ENCODE measurements at regions not wholly inside any gene's neighbourhood (a gene's known extent, or its start where the extent isn't known, plus 50 kb on each side); places are given as distances from the start of the nearest gene placed in this dataset.

DNA sequence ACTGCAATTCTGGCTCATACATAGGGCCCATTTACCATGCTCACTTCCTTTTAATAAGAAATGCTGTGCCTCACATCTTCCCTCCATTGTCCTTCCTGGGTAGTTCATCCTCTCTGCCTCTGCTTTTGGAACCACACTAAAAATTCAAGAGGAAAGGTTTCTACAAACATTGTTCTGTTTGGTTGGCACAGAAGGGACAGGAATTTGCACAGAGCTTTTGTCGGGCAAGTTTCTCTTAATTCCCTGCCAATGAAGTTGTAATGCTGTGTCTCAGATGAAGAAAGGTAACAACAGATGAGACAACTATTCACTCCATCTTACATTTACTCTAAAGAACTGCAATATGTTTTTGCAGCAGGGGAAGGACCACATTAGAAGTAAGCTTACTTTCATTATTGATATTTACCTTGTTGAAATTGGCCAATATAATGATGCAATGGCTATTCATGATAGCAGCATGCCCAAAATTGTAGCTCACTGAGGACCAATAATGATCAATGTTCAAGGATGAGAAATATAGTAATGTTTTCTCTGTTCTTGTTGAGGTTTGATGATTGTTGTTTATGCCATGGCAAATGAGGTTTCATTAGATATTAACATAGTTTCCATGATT, 82.5 kb upstream of the HMHB1 start:
- Mint-ChIP-seq H3K4me3 (no peak overlapping the region), H3K36me3 (peaks cover 3% of the 10 kb centered on the region), H3K27ac (no peak overlapping the region), H3K27me3 (ENCODE audit: insufficient read depth, low read depth) (peaks cover 3% of the 10 kb centered on the region), H3K9me3 (peaks cover 12% of the 10 kb centered on the region), H3K4me1 (no peaks in the 10 kb centered on the region)
- no peaks in the 10 kb centered on the region for H3K9me3 ChIP-seq (ENCODE audit: low read depth)
- no peaks in the 10 kb centered on the region for H3K4me1 ChIP-seq
- TF ChIP-seq EZH2 (IDR thresholded peaks at IDR 0.05): no peak
- no peak for TF ChIP-seq CTCF (IDR thresholded peaks at IDR 0.05)
- TF ChIP-seq EZH2phosphoT487 (IDR thresholded peaks at IDR 0.05): no peak
- H3K27me3 ChIP-seq: no peaks in the 10 kb centered on the region
- H2AFZ ChIP-seq (replicated peaks): no peak overlapping the region
- no peaks in the 10 kb centered on the region for H3K79me2 ChIP-seq (ENCODE audit: low read depth)
- H3K36me3 ChIP-seq: no peaks in the 10 kb centered on the region
- H3F3A ChIP-seq (ENCODE audit: low read depth): no peaks in the 10 kb centered on the region
- no peak overlapping the region for H3K9ac ChIP-seq
- DNase-seq (ENCODE audit: low spot score): no peak
- H4K20me1 ChIP-seq (ENCODE audit: low read depth): no peaks in the 10 kb centered on the region
- H3K4me2 ChIP-seq: no peak overlapping the region
- no peak overlapping the region for H3K4me3 ChIP-seq
- no peak overlapping the region for H3K27ac ChIP-seq

DNA sequence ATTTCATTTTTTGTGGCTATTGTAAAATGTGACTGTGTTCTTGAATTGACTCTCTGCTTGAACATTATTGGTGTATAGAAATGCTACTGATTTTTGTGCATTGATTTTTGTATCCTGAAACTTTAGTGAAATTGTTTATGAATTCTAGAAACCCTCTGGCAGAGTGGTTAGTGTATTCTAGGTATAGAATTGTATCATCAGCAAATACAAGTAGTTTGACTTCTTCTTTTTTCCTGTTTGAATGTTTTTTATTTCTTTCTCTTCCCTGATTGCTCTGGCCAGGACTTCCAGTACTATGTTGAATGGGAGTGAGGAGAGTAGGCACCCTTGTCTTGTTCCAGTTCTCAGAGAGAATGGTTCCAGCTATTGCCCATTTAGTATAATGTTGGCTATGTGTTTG, 88.8 kb upstream of the HMHB1 start:
- no peaks in the 10 kb centered on the region for H3K27me3 ChIP-seq
- no peak overlapping the region for H3K27ac Mint-ChIP-seq
- no peak overlapping the region for H3K4me2 ChIP-seq
- peaks cover 14% of the 10 kb centered on the region for H3K9me3 Mint-ChIP-seq
- no peaks in the 10 kb centered on the region for H3F3A ChIP-seq (ENCODE audit: low read depth)
- DNase-seq (ENCODE audit: low spot score): no peak
- no peaks in the 10 kb centered on the region for H3K9me3 ChIP-seq (ENCODE audit: low read depth)
- no peak overlapping the region for H3K4me3 Mint-ChIP-seq
- no peaks in the 10 kb centered on the region for H3K4me1 ChIP-seq
- peaks cover 3% of the 10 kb centered on the region for H3K36me3 Mint-ChIP-seq
- H3K4me3 ChIP-seq: no peak overlapping the region
- H3K36me3 ChIP-seq: no peaks in the 10 kb centered on the region
- peaks cover 3% of the 10 kb centered on the region for H3K27me3 Mint-ChIP-seq (ENCODE audit: insufficient read depth, low read depth)
- H3K9ac ChIP-seq: no peak overlapping the region
- H3K4me1 Mint-ChIP-seq: no peaks in the 10 kb centered on the region
- H3K79me2 ChIP-seq (ENCODE audit: low read depth): no peaks in the 10 kb centered on the region
- H3K27ac ChIP-seq: no peak overlapping the region
- TF ChIP-seq CTCF (IDR thresholded peaks at IDR 0.05): no peak
- no peak for TF ChIP-seq EZH2 (IDR thresholded peaks at IDR 0.05)
- no peak for TF ChIP-seq EZH2phosphoT487 (IDR thresholded peaks at IDR 0.05)
- no peak overlapping the region for H2AFZ ChIP-seq (replicated peaks)
- no peaks in the 10 kb centered on the region for H4K20me1 ChIP-seq (ENCODE audit: low read depth)

GRCh38 chr5:143721925-143722324, 90.0 kb upstream of the HMHB1 start:
- H3K27me3 ChIP-seq: no peaks in the 10 kb centered on the region
- H3K4me3 ChIP-seq: no peak overlapping the region
- peaks cover 3% of the 10 kb centered on the region for H3K36me3 Mint-ChIP-seq
- peaks cover 14% of the 10 kb centered on the region for H3K9me3 Mint-ChIP-seq
- TF ChIP-seq EZH2 (IDR thresholded peaks at IDR 0.05) (no peak), EZH2phosphoT487 (IDR thresholded peaks at IDR 0.05) (no peak), CTCF (IDR thresholded peaks at IDR 0.05) (no peak)
- no peaks in the 10 kb centered on the region for H3F3A ChIP-seq (ENCODE audit: low read depth)
- H3K4me3 Mint-ChIP-seq: no peak overlapping the region
- no peaks in the 10 kb centered on the region for H3K9me3 ChIP-seq (ENCODE audit: low read depth)
- no peaks in the 10 kb centered on the region for H3K4me1 ChIP-seq
- no peak for DNase-seq (ENCODE audit: low spot score)
- no peaks in the 10 kb centered on the region for H3K36me3 ChIP-seq
- H3K4me2 ChIP-seq: no peak overlapping the region
- H3K79me2 ChIP-seq (ENCODE audit: low read depth): no peaks in the 10 kb centered on the region
- H4K20me1 ChIP-seq (ENCODE audit: low read depth): no peaks in the 10 kb centered on the region
- no peak overlapping the region for H3K27ac Mint-ChIP-seq
- H3K27ac ChIP-seq: no peak overlapping the region
- peaks cover 4% of the 10 kb centered on the region for H3K27me3 Mint-ChIP-seq (ENCODE audit: insufficient read depth, low read depth)
- no peak overlapping the region for H3K9ac ChIP-seq
- no peak overlapping the region for H2AFZ ChIP-seq (replicated peaks)
- H3K4me1 Mint-ChIP-seq: no peaks in the 10 kb centered on the region
